HG03439 (cell line): ENCODE measurements at regions not wholly inside any gene's neighbourhood (a gene's known extent, or its start where the extent isn't known, plus 50 kb on each side); places are given as distances from the start of the nearest gene placed in this dataset.
"Not testable (repeated sequence)": the region's sequence is repeated elsewhere in the genome, so short reads cannot be mapped to it uniquely, and the experiment has no call there.

Experiments
- ATAC-seq: cut with Tn5 transposase; IDR thresholded peaks from one replicate; pipeline ENCODE4 v1.9.1; 2021; ENCODE audit warnings: mild to moderate bottlenecking, moderate library complexity; ENCODE audit not compliant: unreplicated experiment

- no peak for ATAC-seq
Measured at GRCh38 chr6:81371930-81372329, 380.6 kb downstream of the TENT5A start.

GRCh38 chr6:81366972-81367371 is 385.5 kb downstream of the TENT5A start:
- no peak for ATAC-seq

DNA sequence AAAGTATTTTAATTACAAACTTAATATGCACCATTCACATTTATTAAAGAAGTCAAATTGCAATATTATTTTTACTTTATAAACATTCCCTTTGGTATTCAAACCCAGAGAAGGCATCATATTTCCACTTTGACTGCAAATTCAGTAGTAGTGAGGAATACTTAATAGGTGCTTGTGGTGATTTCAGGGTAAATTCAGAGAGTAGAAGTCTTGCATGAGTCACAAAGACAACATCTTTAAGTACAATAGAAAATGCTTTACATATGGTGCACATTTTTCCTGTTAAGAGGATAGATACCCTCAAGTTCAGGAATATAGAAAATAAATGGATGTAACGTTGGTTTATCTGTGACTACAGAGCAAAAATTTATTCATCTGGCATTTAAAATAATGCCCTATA is 390.2 kb downstream of the TENT5A start:
- ATAC-seq, result no peak

DNA sequence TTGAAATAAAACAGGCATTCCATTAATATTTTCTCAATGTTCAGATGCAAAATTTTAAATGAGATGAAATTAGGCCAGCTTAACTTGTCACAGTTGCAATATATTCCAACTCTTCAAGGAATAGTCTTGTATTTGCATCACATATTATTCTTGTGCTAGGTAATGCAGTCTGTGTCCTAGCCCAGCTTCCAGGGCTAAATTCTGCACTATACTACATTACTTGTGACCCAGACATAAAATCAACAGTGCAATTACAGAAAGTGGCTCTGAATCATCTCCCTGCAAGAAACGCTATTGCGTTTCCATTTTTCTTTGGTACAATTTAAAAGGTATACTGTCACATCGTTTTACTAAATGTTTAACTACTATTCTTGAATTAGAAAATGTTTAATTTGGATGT is 399.2 kb downstream of the TENT5A start:
- ATAC-seq, result no peak

DNA sequence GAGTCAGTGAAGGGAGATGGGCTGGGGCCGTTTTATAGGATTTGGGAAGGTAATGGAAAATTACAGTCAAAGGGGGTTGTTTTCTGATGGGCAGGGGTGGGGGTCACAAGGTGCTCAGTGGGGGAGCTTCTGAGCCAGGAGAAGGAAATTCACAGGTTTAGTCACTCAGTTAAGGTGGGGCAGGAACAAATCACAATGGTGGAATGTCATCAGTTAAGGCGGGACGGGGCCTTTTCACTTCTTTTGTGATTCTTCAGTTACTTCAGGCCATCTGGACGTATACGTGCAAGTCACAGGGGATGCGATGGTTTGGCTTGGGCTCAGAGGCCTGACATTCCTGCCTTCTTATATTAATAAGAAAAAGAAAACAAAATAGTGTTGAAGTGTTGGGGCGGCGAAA is 408.5 kb downstream of the TENT5A start:
- not testable (repeated sequence) for ATAC-seq

DNA sequence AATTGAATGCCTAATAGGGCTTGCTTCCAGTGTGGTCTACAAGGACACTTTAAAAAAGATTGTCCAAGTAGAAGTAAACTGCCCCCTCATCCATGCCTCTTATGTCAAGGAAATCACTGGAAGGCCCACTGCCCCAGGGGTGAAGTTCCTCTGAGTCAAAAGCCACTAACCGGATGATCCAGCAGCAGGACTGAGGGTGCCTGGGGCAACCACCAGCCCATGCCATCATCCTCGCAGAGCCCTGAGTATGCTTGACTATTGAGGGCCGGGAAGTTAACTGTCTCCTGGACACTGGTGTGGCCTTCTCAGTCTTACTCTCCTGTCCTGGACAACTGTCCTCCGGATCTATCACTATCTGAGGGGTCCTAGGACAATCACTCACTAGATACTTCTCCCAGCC is 411.5 kb downstream of the TENT5A start:
- no peak for ATAC-seq

DNA sequence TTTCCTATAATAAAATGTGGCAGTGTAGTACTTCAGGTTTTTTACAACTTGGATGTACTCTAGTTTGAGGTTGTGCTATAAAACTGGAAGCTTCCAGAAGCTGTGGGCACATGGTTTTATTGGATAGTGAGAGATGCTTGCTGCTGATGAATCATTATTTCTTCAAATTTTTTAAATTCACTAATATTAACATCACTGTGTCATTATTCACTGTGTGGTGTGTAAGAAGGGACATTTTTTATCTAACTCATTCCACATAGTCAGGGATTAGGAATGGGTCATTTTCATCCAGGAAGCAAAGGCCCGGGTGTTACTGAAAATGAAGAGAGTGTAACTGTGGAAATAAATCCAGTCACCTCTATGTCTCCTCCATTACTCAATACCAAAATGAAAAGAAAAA is 421.0 kb downstream of the TENT5A start:
- ATAC-seq, result no peak

DNA sequence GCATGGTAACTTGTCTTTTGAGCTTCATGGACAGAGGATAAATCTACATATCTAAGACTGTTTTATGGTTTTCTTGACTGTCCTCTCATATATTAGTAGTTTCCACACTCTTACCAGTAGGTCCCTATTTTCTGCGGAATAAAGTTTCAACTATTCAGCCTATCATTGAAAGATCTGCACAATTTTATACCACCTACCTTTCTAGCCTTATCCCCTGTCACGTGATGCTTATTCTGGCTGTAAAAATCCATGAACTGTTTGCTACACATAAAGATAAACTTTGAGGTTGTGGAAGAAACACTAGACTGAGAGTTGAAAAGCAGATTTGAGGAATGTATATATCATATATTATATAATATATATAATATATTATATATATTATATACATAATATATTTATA is 423.8 kb downstream of the TENT5A start:
- no peak for ATAC-seq

- ATAC-seq, result no peak
Measured at GRCh38 chr6:81326881-81327561, 425.5 kb downstream of the TENT5A start.

- no peak for ATAC-seq
Measured at GRCh38 chr6:81309811-81310210, 442.7 kb downstream of the TENT5A start.

- ATAC-seq, result no peak
Measured at GRCh38 chr6:81308577-81309279, 443.8 kb downstream of the TENT5A start.

GRCh38 chr6:81307651-81308214 is 444.7 kb downstream of the TENT5A start:
- no peak for ATAC-seq

DNA sequence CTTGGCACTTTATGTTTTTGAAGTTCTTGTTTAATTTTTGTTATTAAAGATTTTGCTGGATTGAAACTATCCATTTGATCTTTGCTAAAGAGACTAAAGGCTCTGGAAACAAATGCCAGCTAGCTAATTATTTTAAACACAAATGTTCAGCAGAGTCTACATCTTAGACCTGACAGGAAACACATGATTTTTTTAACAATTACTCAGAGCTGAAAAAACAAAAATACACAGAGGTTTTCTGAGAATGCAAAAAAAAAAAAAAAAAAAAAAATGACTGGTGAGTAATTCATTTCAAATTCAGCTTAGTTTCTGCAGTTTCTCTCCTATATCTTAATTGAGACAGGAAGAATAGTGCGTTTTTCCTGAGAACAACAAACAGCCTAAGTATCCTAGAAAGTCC is 448.0 kb downstream of the TENT5A start:
- ATAC-seq, result no peak

- ATAC-seq, result no peak
Measured at GRCh38 chr6:81300961-81301360, 451.5 kb downstream of the TENT5A start.

GRCh38 chr6:81298751-81299150 is 453.7 kb downstream of the TENT5A start:
- ATAC-seq, result no peak

- no peak for ATAC-seq
Measured at GRCh38 chr6:81295310-81295709, 457.2 kb downstream of the TENT5A start.

DNA sequence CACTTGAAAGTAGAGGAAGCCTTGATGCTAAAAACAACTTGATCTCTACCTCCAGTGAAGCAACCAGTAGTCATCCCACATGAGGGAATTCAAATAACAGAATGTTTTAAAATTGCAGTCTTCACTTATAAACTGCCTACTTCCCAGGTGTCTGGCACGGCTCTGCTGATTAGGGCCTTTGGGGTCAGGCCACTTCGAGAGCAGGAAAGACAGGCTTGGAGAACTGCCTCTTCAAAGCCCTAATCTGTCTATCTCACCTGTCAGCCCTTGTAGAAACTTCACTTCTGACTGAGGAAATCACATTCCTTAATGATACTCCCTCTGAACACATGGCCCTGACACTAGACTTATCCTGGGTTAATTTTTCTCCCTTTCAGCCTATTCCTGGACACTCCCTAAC is 458.6 kb downstream of the TENT5A start:
- no peak for ATAC-seq

DNA sequence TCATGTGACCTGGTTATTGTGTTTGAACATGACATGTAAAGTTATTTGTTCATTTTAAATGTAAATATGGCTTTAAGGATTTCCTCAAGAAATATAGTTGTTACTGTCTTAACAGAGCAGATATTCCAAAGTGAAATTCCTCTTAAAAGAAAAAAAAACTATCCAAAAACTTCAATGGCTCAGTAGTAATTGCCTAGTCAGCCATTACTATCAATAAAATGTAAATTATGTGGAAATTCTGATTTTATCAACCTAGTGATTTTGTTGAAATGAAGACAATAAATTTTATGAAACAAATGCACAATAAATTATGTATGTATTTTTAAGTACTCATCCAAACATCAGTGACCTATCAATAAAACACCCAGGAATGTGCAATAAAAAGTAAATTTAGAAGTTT is 463.3 kb downstream of the TENT5A start:
- no peak for ATAC-seq

GRCh38 chr6:81265106-81265505 is 487.4 kb downstream of the TENT5A start:
- no peak for ATAC-seq

- ATAC-seq, result no peak
Measured at GRCh38 chr6:81263531-81264168, 488.8 kb downstream of the TENT5A start.

DNA sequence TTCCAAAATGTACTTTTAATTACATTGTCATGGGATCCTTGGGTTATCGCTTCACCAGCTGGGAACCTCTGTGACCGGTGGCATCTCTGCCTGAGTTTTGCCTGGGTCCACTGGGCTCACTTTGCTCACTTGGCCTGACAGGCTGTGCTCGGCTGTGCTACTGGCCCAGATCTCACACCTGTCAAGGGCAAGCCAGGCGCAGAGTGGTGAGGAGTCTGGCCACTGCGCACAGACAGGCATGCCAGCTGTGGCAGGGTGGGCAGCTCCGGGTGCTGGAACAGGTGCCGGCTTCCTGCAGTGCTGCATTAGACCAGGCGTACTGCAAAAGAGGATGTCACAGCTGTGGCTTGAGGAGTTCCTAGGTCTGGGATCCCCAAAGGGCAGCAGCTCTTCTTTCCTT is 489.8 kb downstream of the TENT5A start:
- ATAC-seq, result no peak

DNA sequence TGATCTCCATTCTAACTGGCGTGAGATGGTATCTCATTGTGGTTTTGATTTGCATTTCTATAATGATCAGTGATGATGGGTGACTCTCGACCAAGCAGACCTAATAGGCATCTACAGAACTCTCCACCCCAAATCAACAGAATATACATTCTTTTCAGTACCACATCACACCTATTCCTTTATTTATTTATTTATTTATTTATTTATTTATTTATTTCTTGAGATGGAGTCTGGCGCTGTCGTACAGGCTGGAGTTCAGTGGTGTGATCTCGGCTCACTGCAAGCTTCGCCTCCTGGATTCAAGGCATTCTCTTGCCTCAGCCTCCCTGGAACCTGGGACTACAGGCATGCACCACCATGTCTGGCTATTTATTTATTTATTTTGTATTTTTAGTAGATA is 496.3 kb downstream of the TENT5A start:
- ATAC-seq, result not testable (repeated sequence)
